IPS-18a (cell line): ENCODE measurements at regions not wholly inside any gene's neighbourhood (a gene's known extent, or its start where the extent isn't known, plus 50 kb on each side); places are given as distances from the start of the nearest gene placed in this dataset.

Experiments used
- H3K27ac ChIP-seq: one replicate; pipeline ENCODE4 v1.5.1; 2013; ENCODE audit warnings: low read length
- H3K27me3 ChIP-seq: one replicate; pipeline ENCODE4 v1.6.1; 2013; ENCODE audit warnings: mild to moderate bottlenecking, low read length; ENCODE audit not compliant: control insufficient read depth, insufficient read depth
- H3K36me3 ChIP-seq: one replicate; pipeline ENCODE4 v1.6.1; 2013; ENCODE audit warnings: low read depth, low read length; ENCODE audit not compliant: control insufficient read depth
- H3K4me1 ChIP-seq: one replicate; pipeline ENCODE4 v1.6.1; 2013; ENCODE audit warnings: low read depth, low read length; ENCODE audit not compliant: control insufficient read depth
- H3K4me3 ChIP-seq: one replicate; pipeline ENCODE4 v1.5.1; 2013; ENCODE audit warnings: low read length
- H3K9ac ChIP-seq: one replicate; pipeline ENCODE4 v1.6.1; 2013; ENCODE audit warnings: mild to moderate bottlenecking, low read length, moderate library complexity
- H3K9me3 ChIP-seq: one replicate; pipeline ENCODE4 v1.6.1; 2013; ENCODE audit warnings: low read depth, low read length; ENCODE audit not compliant: control insufficient read depth

GRCh38 chr12:114770323-114770722 is 86.3 kb upstream of the TBX3 start:
- Histone ChIP-seq H3K27ac (no peak overlapping the region), H3K9ac (no peak overlapping the region), H3K4me3 (no peak overlapping the region), H3K4me1 (no peaks in the 10 kb centered on the region), H3K9me3 (no peaks in the 10 kb centered on the region), H3K36me3 (no peaks in the 10 kb centered on the region), H3K27me3 (no peaks in the 10 kb centered on the region)

- Histone ChIP-seq H3K36me3 (no peaks in the 10 kb centered on the region), H3K4me1 (no peaks in the 10 kb centered on the region), H3K27me3 (no peaks in the 10 kb centered on the region), H3K9me3 (no peaks in the 10 kb centered on the region), H3K27ac (no peak overlapping the region), H3K4me3 (no peak overlapping the region), H3K9ac (no peak overlapping the region)
Observed at GRCh38 chr12:114769634-114770033, 85.7 kb upstream of the TBX3 start.

GRCh38 chr12:114767906-114768722 is 84.1 kb upstream of the TBX3 start:
- H3K36me3 ChIP-seq = no peaks in the 10 kb centered on the region
- H3K27me3 ChIP-seq = no peaks in the 10 kb centered on the region
- H3K4me1 ChIP-seq = no peaks in the 10 kb centered on the region
- no peak overlapping the region for H3K27ac ChIP-seq
- no peaks in the 10 kb centered on the region for H3K9me3 ChIP-seq
- no peak overlapping the region for H3K4me3 ChIP-seq
- no peak overlapping the region for H3K9ac ChIP-seq

- Histone ChIP-seq H3K4me1 (no peaks in the 10 kb centered on the region), H3K9ac (no peak overlapping the region), H3K36me3 (no peaks in the 10 kb centered on the region), H3K27me3 (no peaks in the 10 kb centered on the region), H3K9me3 (no peaks in the 10 kb centered on the region), H3K4me3 (no peak overlapping the region), H3K27ac (no peak overlapping the region)
Observed at GRCh38 chr12:114767084-114767760, 83.2 kb upstream of the TBX3 start.

- H3K36me3 ChIP-seq = no peaks in the 10 kb centered on the region
- no peaks in the 10 kb centered on the region for H3K4me1 ChIP-seq
- H3K27ac ChIP-seq = no peak overlapping the region
- no peak overlapping the region for H3K9ac ChIP-seq
- H3K4me3 ChIP-seq = no peak overlapping the region
- H3K9me3 ChIP-seq = no peaks in the 10 kb centered on the region
- no peaks in the 10 kb centered on the region for H3K27me3 ChIP-seq
Observed at GRCh38 chr12:114765960-114766691, 82.2 kb upstream of the TBX3 start.

- no peaks in the 10 kb centered on the region for H3K27me3 ChIP-seq
- no peak overlapping the region for H3K9ac ChIP-seq
- no peaks in the 10 kb centered on the region for H3K4me1 ChIP-seq
- H3K27ac ChIP-seq = no peak overlapping the region
- H3K9me3 ChIP-seq = no peaks in the 10 kb centered on the region
- H3K36me3 ChIP-seq = no peaks in the 10 kb centered on the region
- H3K4me3 ChIP-seq = no peak overlapping the region
Observed at GRCh38 chr12:114764510-114764909, 80.5 kb upstream of the TBX3 start.

GRCh38 chr12:114762490-114763110 is 78.6 kb upstream of the TBX3 start:
- H3K9ac ChIP-seq = no peak overlapping the region
- H3K9me3 ChIP-seq = no peaks in the 10 kb centered on the region
- H3K27ac ChIP-seq = no peak overlapping the region

GRCh38 chr12:114760151-114760877 is 76.3 kb upstream of the TBX3 start:
- Histone ChIP-seq H3K9ac (no peak overlapping the region), H3K4me3 (no peak overlapping the region), H3K27ac (no peak overlapping the region), H3K9me3 (no peaks in the 10 kb centered on the region), H3K4me1 (no peaks in the 10 kb centered on the region), H3K27me3 (no peaks in the 10 kb centered on the region), H3K36me3 (no peaks in the 10 kb centered on the region)

More at GRCh38 chr12:114762490-114763110, 78.6 kb upstream of the TBX3 start:
- Histone ChIP-seq H3K27me3 (no peaks in the 10 kb centered on the region), H3K4me3 (no peak overlapping the region), H3K36me3 (no peaks in the 10 kb centered on the region), H3K4me1 (no peaks in the 10 kb centered on the region)

- no peak overlapping the region for H3K9ac ChIP-seq
- H3K4me1 ChIP-seq = no peaks in the 10 kb centered on the region
- H3K9me3 ChIP-seq = no peaks in the 10 kb centered on the region
- H3K27ac ChIP-seq = no peak overlapping the region
- no peaks in the 10 kb centered on the region for H3K36me3 ChIP-seq
- H3K27me3 ChIP-seq = no peaks in the 10 kb centered on the region
- no peak overlapping the region for H3K4me3 ChIP-seq
Observed at GRCh38 chr12:114759635-114760034, 75.7 kb upstream of the TBX3 start.

- Histone ChIP-seq H3K27ac (no peak overlapping the region), H3K36me3 (no peaks in the 10 kb centered on the region), H3K4me1 (no peaks in the 10 kb centered on the region), H3K9me3 (no peaks in the 10 kb centered on the region), H3K4me3 (no peak overlapping the region), H3K9ac (no peak overlapping the region), H3K27me3 (no peaks in the 10 kb centered on the region)
Observed at GRCh38 chr12:114757684-114758325, 73.8 kb upstream of the TBX3 start.
